GM23338 (cell line): ENCODE measurements at regions not wholly inside any gene's neighbourhood (a gene's known extent, or its start where the extent isn't known, plus 50 kb on each side); places are given as distances from the start of the nearest gene placed in this dataset.

Experiments used
- ATAC-seq: fragments of 200-7000 bp; cut with Tn5 transposase; 3 replicates; pipeline ENCODE4 v1.9.1; 2020
- DNase-seq: peaks from one replicate; pipeline ENCODE4 v3.0.0-alpha.2; 2015; ENCODE audit warnings: low spot score
- H2AFZ ChIP-seq: fragments of 200-600 bp; sonication (generic); 2 replicates; pipeline ENCODE4 v1.8.0; 2016; ENCODE audit warnings: antibody characterized with exemption, mild to moderate bottlenecking, moderate library complexity
- H3F3A ChIP-seq: fragments of 200-600 bp; sonication (generic); replicated peaks from 2 replicates; pipeline ENCODE4 v1.8.0; 2017; ENCODE audit warnings: antibody characterized with exemption, mixed run types, low read depth
- H3K27ac ChIP-seq: fragments of 200-600 bp; sonication (generic); 2 replicates; pipeline ENCODE4 v1.6.1; 2016; ENCODE audit warnings: low read depth
- H3K27me3 ChIP-seq: fragments of 200-600 bp; sonication (generic); 2 replicates; pipeline ENCODE4 v1.8.0; 2016; ENCODE audit warnings: mild to moderate bottlenecking, mixed run types, moderate library complexity; ENCODE audit not compliant: insufficient read depth
- H3K36me3 ChIP-seq: fragments of 200-600 bp; sonication (generic); 2 replicates; pipeline ENCODE4 v1.8.0; 2016; ENCODE audit warnings: mild to moderate bottlenecking; ENCODE audit not compliant: insufficient read depth
- H3K4me1 ChIP-seq: fragments of 200-600 bp; sonication (generic); 2 replicates; pipeline ENCODE4 v1.8.0; 2016; ENCODE audit warnings: mild to moderate bottlenecking, moderate library complexity; ENCODE audit not compliant: insufficient read depth
- H3K4me2 ChIP-seq: fragments of 200-600 bp; sonication (generic); 2 replicates; pipeline ENCODE4 v1.7.1; 2017; ENCODE audit warnings: mixed run types
- H3K4me3 ChIP-seq: fragments of 200-600 bp; sonication (generic); 2 replicates; pipeline ENCODE4 v1.6.1; 2016; ENCODE audit warnings: mixed run types
- H3K79me2 ChIP-seq: fragments of 200-600 bp; sonication (generic); replicated peaks from 2 replicates; pipeline ENCODE4 v1.8.0; 2017; ENCODE audit warnings: mild to moderate bottlenecking; ENCODE audit not compliant: insufficient read depth
- H3K9me2 ChIP-seq: fragments of 200-600 bp; sonication (generic); 2 replicates; pipeline ENCODE4 v1.8.0; 2017; ENCODE audit not compliant: insufficient read depth
- H4K20me1 ChIP-seq: fragments of 200-600 bp; sonication (generic); replicated peaks from 2 replicates; pipeline ENCODE4 v1.8.0; 2017; ENCODE audit warnings: mild to moderate bottlenecking; ENCODE audit not compliant: insufficient read depth
- H3K27ac Mint-ChIP-seq: 2 replicates; pipeline ENCODE4 v1.8.0; 2020; ENCODE audit warnings: inconsistent platforms, mild to moderate bottlenecking, moderate library complexity, mixed read lengths
- H3K27me3 Mint-ChIP-seq: 3 replicates; pipeline ENCODE4 v1.8.0; 2022; ENCODE audit warnings: low read depth, mild to moderate bottlenecking, moderate library complexity, mixed read lengths, inconsistent platforms; ENCODE audit not compliant: insufficient read depth, poor library complexity
- H3K36me3 Mint-ChIP-seq: 3 replicates; pipeline ENCODE4 v1.8.0; 2021; ENCODE audit warnings: low read depth, mild to moderate bottlenecking, inconsistent platforms, moderate library complexity, mixed read lengths
- H3K4me1 Mint-ChIP-seq: 3 replicates; pipeline ENCODE4 v1.8.0; 2020; ENCODE audit warnings: mild to moderate bottlenecking, inconsistent platforms, mixed read lengths
- H3K4me3 Mint-ChIP-seq: 3 replicates; pipeline ENCODE4 v1.8.0; 2021; ENCODE audit warnings: moderate library complexity, mild to moderate bottlenecking, inconsistent platforms, mixed read lengths
- H3K9me3 Mint-ChIP-seq: 3 replicates; pipeline ENCODE4 v1.8.0; 2020; ENCODE audit warnings: moderate library complexity, mild to moderate bottlenecking, inconsistent platforms, mixed read lengths
- ETS1 ChIP-seq: IDR thresholded peaks from 2 replicates; pipeline ENCODE4 v1.6.1; 2016; ENCODE audit warnings: antibody characterized with exemption
- NANOG ChIP-seq: IDR thresholded peaks from 2 replicates; pipeline ENCODE4 v1.6.1; 2016; ENCODE audit warnings: antibody characterized with exemption, borderline replicate concordance
- POLR2AphosphoS5 ChIP-seq: IDR thresholded peaks from 2 replicates; pipeline ENCODE4 v1.6.1; 2016; ENCODE audit warnings: antibody characterized with exemption, low read depth
- STAT1 ChIP-seq: IDR thresholded peaks from one replicate; pipeline ENCODE4 v1.6.1; 2016; ENCODE audit warnings: antibody characterized with exemption; ENCODE audit not compliant: unreplicated experiment
- ZNF114 ChIP-seq: fragments of 250-450 bp; sonication (Bioruptor Pico); IDR thresholded peaks from 2 replicates; pipeline ENCODE4 v1.5.0; 2020; ENCODE audit warnings: mild to moderate bottlenecking, moderate library complexity
- ZNF462 ChIP-seq: fragments of 250-450 bp; sonication (Bioruptor Pico); IDR thresholded peaks from 2 replicates; pipeline ENCODE4 v1.5.0; 2020; ENCODE audit warnings: mild to moderate bottlenecking, moderate library complexity

- no peak for TF ChIP-seq ZNF462
Observed at GRCh38 chr6:141914646-141915045, 218.1 kb upstream of the GJE1 start (continued).

GRCh38 chr6:141906569-141907080 is 226.1 kb upstream of the GJE1 start:
- DNase-seq (no peak), ATAC-seq (no peak)
- no peaks in the 10 kb centered on the region for H3K36me3 Mint-ChIP-seq
- H3K27ac Mint-ChIP-seq = no peak overlapping the region
- no peak overlapping the region for H3K4me3 Mint-ChIP-seq
- Histone ChIP-seq H3K27me3 (no peaks in the 10 kb centered on the region), H3K27ac (no peak overlapping the region), H3K4me2 (no peak overlapping the region), H3K36me3 (peaks cover 5% of the 10 kb centered on the region; the same call in 1 of the 2 replicates), H4K20me1 (no peaks in the 10 kb centered on the region), H3K4me3 (no peak overlapping the region), H3K79me2 (no peaks in the 10 kb centered on the region), H3K4me1 (no peaks in the 10 kb centered on the region), H3K9me2 (no peaks in the 10 kb centered on the region), H2AFZ (no peak overlapping the region), H3F3A (no peaks in the 10 kb centered on the region)
- H3K9me3 Mint-ChIP-seq = no peaks in the 10 kb centered on the region; the same call in 2 of the 3 replicates
- peaks cover 2% of the 10 kb centered on the region for H3K27me3 Mint-ChIP-seq
- no peaks in the 10 kb centered on the region for H3K4me1 Mint-ChIP-seq
- TF ChIP-seq ZNF462 (no peak), ZNF114 (no peak), ETS1 (no peak), POLR2AphosphoS5 (no peak), NANOG (no peak), STAT1 (no peak)
